ENCODE measurements at regions not wholly inside any gene's neighbourhood (a gene's known extent, or its start where the extent isn't known, plus 50 kb on each side); places are given as distances from the start of the nearest gene placed in this dataset.

DNA sequence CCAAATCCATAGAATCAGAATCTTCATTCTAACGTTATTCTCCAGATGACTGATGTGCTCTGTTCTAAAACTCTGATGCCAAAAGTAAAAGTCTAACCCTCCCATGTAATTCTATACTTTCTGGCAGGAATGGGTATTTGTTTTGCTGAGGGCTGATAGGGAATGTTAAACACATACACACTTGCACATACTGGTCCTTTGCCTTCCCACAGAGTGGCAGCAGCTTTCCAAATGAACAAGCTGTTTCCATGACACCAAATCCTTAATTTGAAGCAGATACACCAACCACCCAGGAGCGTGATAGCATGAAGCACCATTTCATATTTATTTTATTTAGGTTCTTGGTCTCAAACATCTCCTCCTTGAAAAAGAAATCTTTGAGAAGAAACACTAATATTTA is 155.5 kb upstream of the PRDX4 start:
- Histone ChIP-seq H3K79me2 (ENCODE audit: insufficient read depth, low read length) (no peaks in the 10 kb centered on the region), H3K27ac (ENCODE audit: extremely low read length, insufficient read depth, low read length) (no peak overlapping the region), H3K36me3 (replicated peaks in 1 of 2; ENCODE audit: control insufficient read depth in 1 of 2, insufficient read depth in 2 of 2, low read length in 2 of 2) (no peaks in the 10 kb centered on the region), H4K20me1 (ENCODE audit: insufficient read depth, low read length) (no peaks in the 10 kb centered on the region), H3K9me3 (ENCODE audit: low read length) (no peaks in the 10 kb centered on the region), H3K9ac (ENCODE audit: insufficient read depth, low read depth, low read length) (no peak overlapping the region), H3K4me2 (ENCODE audit: low read depth, low read length) (no peak overlapping the region), H3K27me3 (ENCODE audit: control insufficient read depth in 1 of 2, insufficient read depth in 2 of 2, low read length in 2 of 2) (no peaks in the 10 kb centered on the region), H3K4me3 (replicated peaks in 1 of 3; ENCODE audit: insufficient read depth in 1 of 3, low read depth in 2 of 3, low read length in 3 of 3) (no peak overlapping the region), H2AFZ (ENCODE audit: low read length) (no peak overlapping the region), H3K4me1 (ENCODE audit: insufficient read depth, low read length) (no peaks in the 10 kb centered on the region)
- FAIRE-seq: no peak
- TF ChIP-seq, protein P1, sequence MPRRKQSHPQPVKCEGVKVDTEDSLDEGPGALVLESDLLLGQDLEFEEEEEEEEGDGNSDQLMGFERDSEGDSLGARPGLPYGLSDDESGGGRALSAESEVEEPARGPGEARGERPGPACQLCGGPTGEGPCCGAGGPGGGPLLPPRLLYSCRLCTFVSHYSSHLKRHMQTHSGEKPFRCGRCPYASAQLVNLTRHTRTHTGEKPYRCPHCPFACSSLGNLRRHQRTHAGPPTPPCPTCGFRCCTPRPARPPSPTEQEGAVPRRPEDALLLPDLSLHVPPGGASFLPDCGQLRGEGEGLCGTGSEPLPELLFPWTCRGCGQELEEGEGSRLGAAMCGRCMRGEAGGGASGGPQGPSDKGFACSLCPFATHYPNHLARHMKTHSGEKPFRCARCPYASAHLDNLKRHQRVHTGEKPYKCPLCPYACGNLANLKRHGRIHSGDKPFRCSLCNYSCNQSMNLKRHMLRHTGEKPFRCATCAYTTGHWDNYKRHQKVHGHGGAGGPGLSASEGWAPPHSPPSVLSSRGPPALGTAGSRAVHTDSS (CRISPR knock-in tag; conservative IDR thresholded peaks at IDR 0.05): no peak
- TF ChIP-seq, protein P2, sequence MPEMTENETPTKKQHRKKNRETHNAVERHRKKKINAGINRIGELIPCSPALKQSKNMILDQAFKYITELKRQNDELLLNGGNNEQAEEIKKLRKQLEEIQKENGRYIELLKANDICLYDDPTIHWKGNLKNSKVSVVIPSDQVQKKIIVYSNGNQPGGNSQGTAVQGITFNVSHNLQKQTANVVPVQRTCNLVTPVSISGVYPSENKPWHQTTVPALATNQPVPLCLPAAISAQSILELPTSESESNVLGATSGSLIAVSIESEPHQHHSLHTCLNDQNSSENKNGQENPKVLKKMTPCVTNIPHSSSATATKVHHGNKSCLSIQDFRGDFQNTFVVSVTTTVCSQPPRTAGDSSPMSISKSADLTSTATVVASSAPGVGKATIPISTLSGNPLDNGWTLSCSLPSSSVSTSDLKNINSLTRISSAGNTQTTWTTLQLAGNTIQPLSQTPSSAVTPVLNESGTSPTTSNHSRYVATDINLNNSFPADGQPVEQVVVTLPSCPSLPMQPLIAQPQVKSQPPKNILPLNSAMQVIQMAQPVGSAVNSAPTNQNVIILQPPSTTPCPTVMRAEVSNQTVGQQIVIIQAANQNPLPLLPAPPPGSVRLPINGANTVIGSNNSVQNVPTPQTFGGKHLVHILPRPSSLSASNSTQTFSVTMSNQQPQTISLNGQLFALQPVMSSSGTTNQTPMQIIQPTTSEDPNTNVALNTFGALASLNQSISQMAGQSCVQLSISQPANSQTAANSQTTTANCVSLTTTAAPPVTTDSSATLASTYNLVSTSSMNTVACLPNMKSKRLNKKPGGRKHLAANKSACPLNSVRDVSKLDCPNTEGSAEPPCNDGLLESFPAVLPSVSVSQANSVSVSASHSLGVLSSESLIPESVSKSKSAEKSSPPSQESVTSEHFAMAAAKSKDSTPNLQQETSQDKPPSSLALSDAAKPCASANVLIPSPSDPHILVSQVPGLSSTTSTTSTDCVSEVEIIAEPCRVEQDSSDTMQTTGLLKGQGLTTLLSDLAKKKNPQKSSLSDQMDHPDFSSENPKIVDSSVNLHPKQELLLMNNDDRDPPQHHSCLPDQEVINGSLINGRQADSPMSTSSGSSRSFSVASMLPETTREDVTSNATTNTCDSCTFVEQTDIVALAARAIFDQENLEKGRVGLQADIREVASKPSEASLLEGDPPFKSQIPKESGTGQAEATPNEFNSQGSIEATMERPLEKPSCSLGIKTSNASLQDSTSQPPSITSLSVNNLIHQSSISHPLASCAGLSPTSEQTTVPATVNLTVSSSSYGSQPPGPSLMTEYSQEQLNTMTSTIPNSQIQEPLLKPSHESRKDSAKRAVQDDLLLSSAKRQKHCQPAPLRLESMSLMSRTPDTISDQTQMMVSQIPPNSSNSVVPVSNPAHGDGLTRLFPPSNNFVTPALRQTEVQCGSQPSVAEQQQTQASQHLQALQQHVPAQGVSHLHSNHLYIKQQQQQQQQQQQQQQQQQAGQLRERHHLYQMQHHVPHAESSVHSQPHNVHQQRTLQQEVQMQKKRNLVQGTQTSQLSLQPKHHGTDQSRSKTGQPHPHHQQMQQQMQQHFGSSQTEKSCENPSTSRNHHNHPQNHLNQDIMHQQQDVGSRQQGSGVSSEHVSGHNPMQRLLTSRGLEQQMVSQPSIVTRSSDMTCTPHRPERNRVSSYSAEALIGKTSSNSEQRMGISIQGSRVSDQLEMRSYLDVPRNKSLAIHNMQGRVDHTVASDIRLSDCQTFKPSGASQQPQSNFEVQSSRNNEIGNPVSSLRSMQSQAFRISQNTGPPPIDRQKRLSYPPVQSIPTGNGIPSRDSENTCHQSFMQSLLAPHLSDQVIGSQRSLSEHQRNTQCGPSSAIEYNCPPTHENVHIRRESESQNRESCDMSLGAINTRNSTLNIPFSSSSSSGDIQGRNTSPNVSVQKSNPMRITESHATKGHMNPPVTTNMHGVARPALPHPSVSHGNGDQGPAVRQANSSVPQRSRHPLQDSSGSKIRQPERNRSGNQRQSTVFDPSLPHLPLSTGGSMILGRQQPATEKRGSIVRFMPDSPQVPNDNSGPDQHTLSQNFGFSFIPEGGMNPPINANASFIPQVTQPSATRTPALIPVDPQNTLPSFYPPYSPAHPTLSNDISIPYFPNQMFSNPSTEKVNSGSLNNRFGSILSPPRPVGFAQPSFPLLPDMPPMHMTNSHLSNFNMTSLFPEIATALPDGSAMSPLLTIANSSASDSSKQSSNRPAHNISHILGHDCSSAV (CRISPR knock-in tag; IDR thresholded peaks at IDR 0.05; ENCODE audit: borderline replicate concordance): no peak
- no peak for TF ChIP-seq NFE2L1 (CRISPR knock-in tag; IDR thresholded peaks at IDR 0.05; ENCODE audit: borderline replicate concordance)
- no peak for TF ChIP-seq ZNF883 (CRISPR knock-in tag; IDR thresholded peaks at IDR 0.05; ENCODE audit: not compliant biosample characterization)
- no peak for TF ChIP-seq ZFY (CRISPR knock-in tag; IDR thresholded peaks at IDR 0.05)
- TF ChIP-seq, protein P3, sequence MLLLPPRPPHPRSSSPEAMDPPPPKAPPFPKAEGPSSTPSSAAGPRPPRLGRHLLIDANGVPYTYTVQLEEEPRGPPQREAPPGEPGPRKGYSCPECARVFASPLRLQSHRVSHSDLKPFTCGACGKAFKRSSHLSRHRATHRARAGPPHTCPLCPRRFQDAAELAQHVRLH (CRISPR knock-in tag; IDR thresholded peaks at IDR 0.05; ENCODE audit: borderline replicate concordance, low read depth): no peak
- TF ChIP-seq, protein P4, sequence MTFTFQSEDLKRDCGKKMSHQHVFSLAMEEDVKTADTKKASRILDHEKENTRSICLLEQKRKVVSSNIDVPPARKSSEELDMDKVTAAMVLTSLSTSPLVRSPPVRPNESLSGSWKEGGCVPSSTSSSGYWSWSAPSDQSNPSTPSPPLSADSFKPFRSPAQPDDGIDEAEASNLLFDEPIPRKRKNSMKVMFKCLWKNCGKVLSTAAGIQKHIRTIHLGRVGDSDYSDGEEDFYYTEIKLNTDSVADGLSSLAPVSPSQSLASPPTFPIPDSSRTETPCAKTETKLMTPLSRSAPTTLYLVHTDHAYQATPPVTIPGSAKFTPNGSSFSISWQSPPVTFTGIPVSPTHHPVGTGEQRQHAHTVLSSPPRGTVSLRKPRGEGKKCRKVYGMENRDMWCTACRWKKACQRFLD (CRISPR knock-in tag; IDR thresholded peaks at IDR 0.05; ENCODE audit: borderline replicate concordance): no peak
- in situ Hi-C loops (cut with HindIII; ENCODE audit: extremely low pct_ligation_motif_present, low pct_unique_long_range_greater_than_20kb) (no loop called here), intact Hi-C loops (cut with micrococcal nuclease; ENCODE audit: unreplicated experiment) (no loop called here)
- no TSS peak for BruUV-seq (replicated peaks)
- WGBS (ENCODE audit: low lambda C conversion rate): 0% methylated on average over 2 of the region's 2 CpGs
- POLR2A ChIA-PET: no interaction called here
- ATAC-seq: no peak
- CTCF ChIA-PET (ENCODE audit: low intra/inter-chr PET ratio, low total read pairs): no interaction called here
- DNase-seq (ENCODE audit: low spot score): no peak

All from HepG2 (cell line).